HG03280 (cell line): ENCODE measurements at regions not wholly inside any gene's neighbourhood (a gene's known extent, or its start where the extent isn't known, plus 50 kb on each side); places are given as distances from the start of the nearest gene placed in this dataset.
"Not testable (repeated sequence)": the region's sequence is repeated elsewhere in the genome, so short reads cannot be mapped to it uniquely, and the experiment has no call there.

Experiments
- ATAC-seq: cut with Tn5 transposase; IDR thresholded peaks from one replicate; pipeline ENCODE4 v1.9.1; 2021; ENCODE audit warnings: mild to moderate bottlenecking, moderate library complexity; ENCODE audit not compliant: unreplicated experiment

- not testable (repeated sequence) for ATAC-seq
These were observed 61.2 kb upstream of the ZNF322 start for GRCh38 chr6:26720663-26721218.

GRCh38 chr6:26730019-26730766 is 70.6 kb upstream of the ZNF322 start:
- ATAC-seq: not testable (repeated sequence)

- not testable (repeated sequence) for ATAC-seq
These were observed 75.4 kb upstream of the ZNF322 start for GRCh38 chr6:26734776-26735472.

GRCh38 chr6:26739811-26740210 is 80.3 kb upstream of the ZNF322 start:
- ATAC-seq: no peak

GRCh38 chr6:26743157-26743821 is 83.7 kb upstream of the ZNF322 start:
- ATAC-seq: no peak

- ATAC-seq: no peak
These were observed 84.6 kb upstream of the ZNF322 start for GRCh38 chr6:26743941-26744699.

- ATAC-seq: not testable (repeated sequence)
These were observed 85.3 kb upstream of the ZNF322 start for GRCh38 chr6:26744837-26745282.

- not testable (repeated sequence) for ATAC-seq
These were observed 86.4 kb upstream of the ZNF322 start for GRCh38 chr6:26745964-26746363.

- not testable (repeated sequence) for ATAC-seq
These were observed 89.7 kb upstream of the ZNF322 start for GRCh38 chr6:26749126-26749758.

- ATAC-seq: not testable (repeated sequence)
These were observed 90.2 kb upstream of the ZNF322 start for GRCh38 chr6:26749759-26750126.

- ATAC-seq: no peak
These were observed 94.7 kb upstream of the ZNF322 start for GRCh38 chr6:26754212-26754611.

- not testable (repeated sequence) for ATAC-seq
These were observed 95.3 kb upstream of the ZNF322 start for GRCh38 chr6:26754801-26755200.

GRCh38 chr6:26756067-26756805 is 96.7 kb upstream of the ZNF322 start:
- not testable (repeated sequence) for ATAC-seq

- not testable (repeated sequence) for ATAC-seq
These were observed 106.8 kb upstream of the ZNF322 start for GRCh38 chr6:26766203-26766902.

GRCh38 chr6:26770941-26771666 is 111.6 kb upstream of the ZNF322 start:
- not testable (repeated sequence) for ATAC-seq

- ATAC-seq: not testable (repeated sequence)
These were observed 113.9 kb upstream of the ZNF322 start for GRCh38 chr6:26773414-26773813.

- ATAC-seq: not testable (repeated sequence)
These were observed 121.0 kb upstream of the ZNF322 start for GRCh38 chr6:26780563-26780962.
